Hepatocyte (in vitro differentiated cells): ENCODE measurements at regions not wholly inside any gene's neighbourhood (a gene's known extent, or its start where the extent isn't known, plus 50 kb on each side); places are given as distances from the start of the nearest gene placed in this dataset.

Source experiments
- CTCF ChIP-seq: fragments of 200-600 bp; sonication (generic); IDR thresholded peaks from 2 replicates; pipeline ENCODE4 v1.5.1; 2016; ENCODE audit warnings: antibody characterized with exemption, mild to moderate bottlenecking; ENCODE audit not compliant: poor library complexity
- EZH2 ChIP-seq: fragments of 200-600 bp; sonication (generic); IDR thresholded peaks from 2 replicates; pipeline ENCODE4 v1.6.1; 2016; ENCODE audit warnings: antibody characterized with exemption, mild to moderate bottlenecking, borderline replicate concordance

DNA sequence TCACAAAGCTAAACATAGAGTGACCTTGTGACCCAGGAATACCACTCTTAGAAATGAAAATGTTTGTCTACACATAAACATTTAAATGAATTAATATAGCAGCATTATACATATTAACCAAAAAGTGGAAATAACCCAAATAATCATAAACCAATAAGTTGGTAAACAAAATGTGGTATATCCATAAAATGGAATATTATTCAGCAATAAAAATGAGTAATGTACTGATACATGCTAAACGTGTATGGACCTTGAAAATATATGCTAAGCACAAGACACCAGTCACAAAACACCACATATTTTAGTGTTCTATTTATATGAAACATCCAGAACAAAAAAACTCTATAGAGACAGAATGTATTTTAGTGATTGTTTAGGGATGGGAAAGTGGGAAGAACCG is 68.9 kb upstream of the FUT9 start:
- TF ChIP-seq CTCF (no peak), EZH2 (no peak)
